IMR-90 (cell line): ENCODE measurements at regions not wholly inside any gene's neighbourhood (a gene's known extent, or its start where the extent isn't known, plus 50 kb on each side); places are given as distances from the start of the nearest gene placed in this dataset.

ENCODE experiments used
- ATAC-seq: fragments of 200-7000 bp; cut with Tn5 transposase; 2 replicates; pipeline ENCODE4 v1.9.1; 2020; ENCODE audit warnings: low read depth, mild to moderate bottlenecking, moderate library complexity
- BruUV-seq: library from RNA; stranded (reverse); fragments of 400-500 nt; replicated peaks from 2 replicates; lab custom pipeline; 2021; lab: Mats Ljungman, UMichigan
- CTCF ChIA-PET: fragments of 300-600 bp; formaldehyde crosslinking; extraction: SDS; loops from one replicate; lab custom pipeline; 2021; ENCODE audit warnings: antibody characterized with exemption; lab: Yijun Ruan, JAX
- POLR2A ChIA-PET: fragments of 300-600 bp; sonication (Branson Sonifier 250); formaldehyde crosslinking; loops from one replicate; lab custom pipeline; 2022; ENCODE audit warnings: antibody characterized with exemption; ENCODE audit not compliant: unreplicated experiment; lab: Charles Lee
- DNase-seq: peaks from one replicate; pipeline ENCODE4 v3.0.0; 2013
- H2AFZ ChIP-seq: replicated peaks from 2 replicates; pipeline ENCODE3; 2013; ENCODE audit warnings: low read length, mild to moderate bottlenecking; ENCODE audit not compliant: poor library complexity
- H2AK5ac ChIP-seq: 2 replicates; pipeline ENCODE4 v1.6.1; 2013; ENCODE audit warnings: low read depth, low read length, inconsistent platforms
- H2AK9ac ChIP-seq: replicated peaks from 2 replicates; pipeline ENCODE3; 2013; ENCODE audit warnings: mild to moderate bottlenecking, low read depth, low read length, moderate library complexity; ENCODE audit not compliant: poor library complexity
- H2BK120ac ChIP-seq: 2 replicates; pipeline ENCODE4 v1.6.1; 2013; ENCODE audit warnings: low read depth, low read length, inconsistent platforms
- H2BK15ac ChIP-seq: 3 replicates; pipeline ENCODE4 v1.6.1; 2013; ENCODE audit warnings: low read depth, low read length, inconsistent platforms
- H2BK20ac ChIP-seq: 2 replicates; pipeline ENCODE4 v1.6.1; 2013; ENCODE audit warnings: low read depth, mild to moderate bottlenecking, inconsistent platforms, low read length, moderate library complexity
- H2BK5ac ChIP-seq: 2 replicates; pipeline ENCODE4 v1.6.1; 2013; ENCODE audit warnings: mild to moderate bottlenecking, low read depth, low read length, inconsistent platforms; ENCODE audit not compliant: poor library complexity, severe bottlenecking
- H3K14ac ChIP-seq: replicated peaks from 2 replicates; pipeline ENCODE4 v1.6.1; 2013; ENCODE audit warnings: low read depth, low read length, inconsistent platforms
- H3K18ac ChIP-seq: 2 replicates; pipeline ENCODE4 v1.6.1; 2013; ENCODE audit warnings: low read depth, low read length, control low read depth
- H3K23ac ChIP-seq: 2 replicates; pipeline ENCODE4 v1.6.1; 2013; ENCODE audit warnings: low read depth, low read length, inconsistent platforms
- H3K27ac ChIP-seq: 2 replicates; pipeline ENCODE4 v1.5.1; 2013; ENCODE audit warnings: mild to moderate bottlenecking, control low read depth, low read length; ENCODE audit not compliant: insufficient read depth
- H3K27me3 ChIP-seq: 2 replicates; pipeline ENCODE4 v1.6.1; 2013; ENCODE audit warnings: low read length; ENCODE audit not compliant: control insufficient read depth, insufficient read depth
- H3K36me3 ChIP-seq: 2 replicates; pipeline ENCODE4 v1.6.1; 2013; ENCODE audit warnings: low read length, mixed read lengths; ENCODE audit not compliant: control insufficient read depth, insufficient read depth
- H3K4ac ChIP-seq: 2 replicates; pipeline ENCODE4 v1.6.1; 2013; ENCODE audit warnings: low read depth, low read length, inconsistent platforms
- H3K4me1 ChIP-seq: 2 replicates; pipeline ENCODE4 v1.6.1; 2013; ENCODE audit warnings: low read length, mixed read lengths; ENCODE audit not compliant: control insufficient read depth, insufficient read depth
- H3K4me2 ChIP-seq: 2 replicates; pipeline ENCODE4 v1.6.1; 2013; ENCODE audit warnings: low read depth, mild to moderate bottlenecking, control low read depth, low read length, moderate library complexity
- H3K4me3 ChIP-seq: 2 replicates; pipeline ENCODE4 v1.5.1; 2013; ENCODE audit warnings: low read depth, mild to moderate bottlenecking, control low read depth, low read length, moderate library complexity; ENCODE audit not compliant: insufficient read depth
- H3K56ac ChIP-seq: 2 replicates; pipeline ENCODE4 v1.6.1; 2013; ENCODE audit warnings: low read length, inconsistent platforms; ENCODE audit not compliant: insufficient read depth; ENCODE audit errors: extremely low read depth
- H3K79me1 ChIP-seq, 2 experiments: 2 replicates each; pipeline ENCODE4 v1.6.1; 2013; ENCODE audit warnings: low read length in 2 of 2, inconsistent platforms in 1 of 2, low read depth in 1 of 2
- H3K9ac ChIP-seq: 2 replicates; pipeline ENCODE4 v1.6.1; 2013; ENCODE audit warnings: low read depth, low read length, control low read depth
- H3K9me1 ChIP-seq: 2 replicates; pipeline ENCODE4 v1.6.1; 2013; ENCODE audit warnings: low read length, inconsistent platforms; ENCODE audit not compliant: insufficient read depth
- H3K9me3 ChIP-seq: 2 replicates; pipeline ENCODE4 v1.6.1; 2013; ENCODE audit warnings: low read length; ENCODE audit not compliant: control insufficient read depth, insufficient read depth
- H4K20me1 ChIP-seq: 2 replicates; pipeline ENCODE4 v1.6.1; 2013; ENCODE audit warnings: low read length, inconsistent platforms; ENCODE audit not compliant: insufficient read depth
- H4K5ac ChIP-seq: 2 replicates; pipeline ENCODE4 v1.6.1; 2013; ENCODE audit warnings: mild to moderate bottlenecking, low read depth, low read length, control low read depth
- H4K8ac ChIP-seq, 2 experiments: 2 replicates each; pipeline ENCODE4 v1.6.1; 2013; ENCODE audit warnings: low read depth in 2 of 2, low read length in 2 of 2, control low read depth in 1 of 2, inconsistent platforms in 1 of 2
- H4K91ac ChIP-seq: 2 replicates; pipeline ENCODE4 v1.6.1; 2013; ENCODE audit warnings: low read depth, low read length, inconsistent platforms; ENCODE audit not compliant: insufficient read depth
- BHLHE40 ChIP-seq: fragments of 150-350 bp; IDR thresholded peaks from 2 replicates; pipeline ENCODE4 v1.6.1; 2016; ENCODE audit warnings: mild to moderate bottlenecking, low read depth, low read length
- FOS ChIP-seq: fragments of 150-350 bp; IDR thresholded peaks from 2 replicates; pipeline ENCODE4 v1.6.1; 2016; ENCODE audit warnings: low read depth, low read length
- RAD21 ChIP-seq: IDR thresholded peaks from 2 replicates; pipeline ENCODE4 v1.6.1; 2012; ENCODE audit warnings: low read length, improper control_type of control experiment
- WGBS, 2 experiments: methylation state at CpG; one replicate each; pipeline versions ENCODE4 v1.1.5 to v1.1.7; 2013; ENCODE audit warnings: missing lambda C conversion rate in 2 of 2; ENCODE audit not compliant: insufficient read length in 1 of 2; ENCODE audit errors: extremely low coverage in 2 of 2; 5-methylcytosine and 5-hydroxymethylcytosine counted together
- dilution Hi-C: fragments of 300-500 bp; cut with HindIII; formaldehyde crosslinking; loops from one replicate; pipeline ENCODE4 v1.14.3; 2018; ENCODE audit warnings: low sequenced_read_pairs; ENCODE audit not compliant: unreplicated experiment
- in situ Hi-C: fragments of 300-500 bp; cut with MboI; formaldehyde crosslinking; loops from 3 replicates; pipeline ENCODE4 v1.14.3; 2019; ENCODE audit warnings: low sequenced_read_pairs, inconsistent platforms, mixed read lengths
- intact Hi-C: fragments of 100-400 bp; cut with micrococcal nuclease; formaldehyde crosslinking; loops from 2 replicates; pipeline ENCODE4 v1.10.0; 2022

DNA sequence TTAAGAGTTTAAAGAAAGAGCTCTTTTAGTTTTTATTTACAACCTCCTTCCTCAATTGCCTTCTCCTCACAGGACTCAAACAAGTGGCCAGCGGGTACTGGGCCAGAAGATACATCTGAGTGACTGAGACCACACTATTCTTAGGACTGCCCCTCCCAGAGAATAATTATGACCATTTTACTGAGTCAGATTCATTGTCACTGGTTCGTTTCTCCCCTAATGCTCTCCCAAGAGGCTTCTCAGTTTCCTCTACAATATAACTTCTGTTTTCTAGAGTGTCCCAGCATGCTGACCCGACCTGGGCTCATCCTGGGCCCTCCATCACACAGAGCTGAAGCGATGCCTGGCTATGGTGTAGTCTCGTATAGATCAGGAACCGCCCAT, 279.9 kb downstream of the CD83 start:
- Histone ChIP-seq H3K4ac (no peak overlapping the region), H3K4me1 (peaks cover 4% of the 10 kb centered on the region), H3K27ac (no peak overlapping the region), H3K4me2 (no peak overlapping the region), H4K8ac (no peak overlapping the region), H2BK5ac (no peak overlapping the region), H3K56ac (no peak overlapping the region), H3K79me1 (no peaks in the 10 kb centered on the region), H3K9me1 (peaks cover 3% of the 10 kb centered on the region; the same call in 1 of the 2 replicates), H4K5ac (no peak overlapping the region; the same call in 1 of the 2 replicates), H2BK20ac (no peak overlapping the region), H3K14ac (no peak overlapping the region), H2AFZ (no peak overlapping the region), H2BK120ac (no peak overlapping the region), H3K36me3 (no peaks in the 10 kb centered on the region), H3K23ac (no peak overlapping the region), H3K18ac (no peak overlapping the region), H4K91ac (no peak overlapping the region), H4K20me1 (no peaks in the 10 kb centered on the region; the same call in 1 of the 2 replicates), H3K9me3 (no peaks in the 10 kb centered on the region), H3K27me3 (peaks cover 8% of the 10 kb centered on the region), H2AK5ac (no peak overlapping the region), H2BK15ac (no peak overlapping the region), H2AK9ac (no peak overlapping the region), H3K9ac (no peak overlapping the region), H3K4me3 (no peak overlapping the region)
- no peak for TF ChIP-seq FOS
- TF ChIP-seq BHLHE40: no peak
- TF ChIP-seq RAD21: no peak
- ATAC-seq (no peak), DNase-seq (no peak)
- CTCF ChIA-PET: no interaction called here
- BruUV-seq: no TSS peak
- intact Hi-C loops (no loop called here), in situ Hi-C loops (no loop called here), dilution Hi-C loops (no loop called here)
- no CpG with 5 or more reads among the region's 6 CpGs for WGBS, 2 experiments
- POLR2A ChIA-PET: no interaction called here
